ENCODE measurements at regions not wholly inside any gene's neighbourhood (a gene's known extent, or its start where the extent isn't known, plus 50 kb on each side); places are given as distances from the start of the nearest gene placed in this dataset.
A peak's percentile ranks its signal among the peaks of the same experiment; 100 is the strongest.

DNA sequence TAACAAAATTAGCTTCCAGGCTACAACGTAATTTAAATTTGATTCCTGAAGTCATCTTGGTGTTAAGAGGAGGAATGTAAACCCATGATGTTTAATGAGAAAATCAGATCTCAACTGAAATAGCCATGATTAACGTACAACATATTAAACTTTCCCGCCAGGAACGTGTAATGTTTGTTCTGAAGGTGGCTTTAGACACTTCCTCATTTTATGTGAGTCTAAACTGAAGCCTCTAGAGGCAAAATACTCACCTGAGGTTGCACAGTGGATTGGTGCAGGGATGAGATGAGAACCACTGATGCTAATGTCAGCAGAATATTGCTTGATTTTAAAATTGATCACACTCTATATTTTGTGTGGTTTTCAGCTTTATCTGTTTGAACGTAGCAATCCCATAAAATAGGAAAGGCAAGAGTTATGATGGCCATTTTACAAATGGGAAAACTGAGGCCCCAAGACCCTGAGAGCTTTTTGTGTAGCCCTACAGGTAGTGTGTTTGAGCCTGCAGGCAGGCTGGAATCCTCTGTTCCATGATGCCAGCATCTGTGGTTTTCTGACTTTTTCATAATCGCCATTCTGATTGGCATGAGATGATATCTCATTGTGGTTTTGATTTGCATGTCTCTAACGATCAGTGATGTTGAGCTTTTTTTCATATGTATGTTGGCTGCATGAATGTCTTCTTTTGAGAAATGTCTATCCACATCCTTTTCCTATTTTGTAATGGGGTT is 243.7 kb upstream of the BMPER start:
- Histone ChIP-seq H3K27me3 (ENCODE audit: low read depth) (no peaks in the 10 kb centered on the region), H3K4me1 (no peaks in the 10 kb centered on the region), H3K27ac (no peak overlapping the region), H3K4me3 (no peak overlapping the region), H3K36me3 (no peaks in the 10 kb centered on the region), H3K9me3 (no peaks in the 10 kb centered on the region)
- DNase-seq (no peak), ATAC-seq (no peak)
- intact Hi-C loops (cut with DNase I): no loop called here
- TF ChIP-seq, protein P1, sequence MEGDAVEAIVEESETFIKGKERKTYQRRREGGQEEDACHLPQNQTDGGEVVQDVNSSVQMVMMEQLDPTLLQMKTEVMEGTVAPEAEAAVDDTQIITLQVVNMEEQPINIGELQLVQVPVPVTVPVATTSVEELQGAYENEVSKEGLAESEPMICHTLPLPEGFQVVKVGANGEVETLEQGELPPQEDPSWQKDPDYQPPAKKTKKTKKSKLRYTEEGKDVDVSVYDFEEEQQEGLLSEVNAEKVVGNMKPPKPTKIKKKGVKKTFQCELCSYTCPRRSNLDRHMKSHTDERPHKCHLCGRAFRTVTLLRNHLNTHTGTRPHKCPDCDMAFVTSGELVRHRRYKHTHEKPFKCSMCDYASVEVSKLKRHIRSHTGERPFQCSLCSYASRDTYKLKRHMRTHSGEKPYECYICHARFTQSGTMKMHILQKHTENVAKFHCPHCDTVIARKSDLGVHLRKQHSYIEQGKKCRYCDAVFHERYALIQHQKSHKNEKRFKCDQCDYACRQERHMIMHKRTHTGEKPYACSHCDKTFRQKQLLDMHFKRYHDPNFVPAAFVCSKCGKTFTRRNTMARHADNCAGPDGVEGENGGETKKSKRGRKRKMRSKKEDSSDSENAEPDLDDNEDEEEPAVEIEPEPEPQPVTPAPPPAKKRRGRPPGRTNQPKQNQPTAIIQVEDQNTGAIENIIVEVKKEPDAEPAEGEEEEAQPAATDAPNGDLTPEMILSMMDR (IDR thresholded peaks at IDR 0.05): no peak

DNA sequence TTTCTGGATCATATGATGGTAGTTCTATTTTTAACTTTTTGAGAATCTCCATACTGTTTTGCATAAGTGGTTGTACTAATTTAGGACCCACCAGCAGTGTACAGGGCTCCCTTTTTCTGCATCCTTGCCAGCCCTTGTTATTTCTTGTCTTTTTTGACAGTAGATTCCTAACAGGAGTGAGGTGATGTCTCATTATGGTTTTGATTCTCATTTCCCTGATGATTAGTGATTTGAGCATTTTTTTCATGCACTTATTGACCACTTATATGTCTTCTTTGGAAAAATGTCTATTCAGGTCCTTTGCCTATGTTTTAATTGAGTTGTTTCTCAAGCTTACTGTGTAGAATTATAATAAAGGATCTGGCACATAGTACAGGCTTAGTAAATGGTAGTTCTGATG is 238.8 kb upstream of the BMPER start:
- TF ChIP-seq, protein P1 (IDR thresholded peaks at IDR 0.05): no peak
- ATAC-seq: no peak
- Histone ChIP-seq H3K36me3 (no peaks in the 10 kb centered on the region), H3K4me1 (peaks cover 2% of the 10 kb centered on the region), H3K4me3 (no peak overlapping the region), H3K27ac (no peak overlapping the region), H3K9me3 (no peaks in the 10 kb centered on the region), H3K27me3 (ENCODE audit: low read depth) (no peaks in the 10 kb centered on the region)
- intact Hi-C loops (cut with DNase I): no loop called here
- DNase-seq: no peak

DNA sequence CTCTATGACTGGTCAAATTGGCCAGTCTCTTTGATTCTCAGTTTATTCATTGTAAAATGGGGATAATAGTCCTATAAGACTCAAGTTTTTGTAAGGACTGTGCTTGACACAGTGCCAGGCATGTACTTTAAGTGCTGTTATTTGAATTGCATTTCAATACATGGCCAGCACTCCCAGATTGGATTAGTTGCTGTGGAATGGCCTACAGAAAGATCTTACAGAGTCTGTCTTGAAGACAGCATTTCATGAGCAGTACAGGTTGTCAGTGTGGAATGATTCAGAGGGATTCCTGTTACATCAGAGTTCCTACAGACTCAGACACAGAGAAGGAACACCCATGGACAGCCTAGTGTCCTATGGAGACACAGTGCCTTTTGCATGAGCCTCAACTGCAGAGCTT is 238.1 kb upstream of the BMPER start:
- ATAC-seq (no peak), DNase-seq (no peak)
- H3K4me3 ChIP-seq: no peak overlapping the region
- H3K4me1 ChIP-seq: peaks cover 6% of the 10 kb centered on the region
- no peaks in the 10 kb centered on the region for H3K27me3 ChIP-seq (ENCODE audit: low read depth)
- no peaks in the 10 kb centered on the region for H3K36me3 ChIP-seq
- H3K9me3 ChIP-seq: no peaks in the 10 kb centered on the region
- intact Hi-C loops (cut with DNase I): no loop called here
- TF ChIP-seq, protein P1 (IDR thresholded peaks at IDR 0.05): no peak
- no peak overlapping the region for H3K27ac ChIP-seq

DNA sequence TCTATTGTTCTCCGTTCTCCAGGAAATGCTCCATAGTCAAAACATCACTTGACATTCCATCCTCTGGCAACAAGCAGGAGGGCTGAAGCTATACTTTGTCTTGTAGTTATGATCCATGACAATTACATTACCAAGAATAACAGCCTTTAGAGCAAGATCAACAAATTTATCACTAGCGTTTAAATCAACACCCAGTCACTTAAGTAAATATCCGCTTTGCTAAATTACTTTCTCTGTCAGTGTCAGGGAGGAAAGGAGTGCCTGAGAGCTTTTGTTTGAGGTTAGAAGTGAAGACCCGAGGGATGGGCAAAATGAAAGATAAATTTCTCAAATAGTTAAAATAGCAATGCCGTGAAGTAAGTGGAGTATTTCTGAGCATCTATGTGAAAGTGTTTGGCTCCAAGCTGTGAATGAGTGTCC is 236.1 kb upstream of the BMPER start:
- TF ChIP-seq, protein P1 (IDR thresholded peaks at IDR 0.05): no peak
- ATAC-seq (peak in 1 of 2 donors; percentile 47), DNase-seq (no peak)
- H3K4me3 ChIP-seq: no peak overlapping the region
- no peak overlapping the region for H3K27ac ChIP-seq
- intact Hi-C loops (cut with DNase I): no loop called here
- H3K9me3 ChIP-seq: no peaks in the 10 kb centered on the region
- H3K4me1 ChIP-seq: peaks cover 6% of the 10 kb centered on the region
- H3K36me3 ChIP-seq: no peaks in the 10 kb centered on the region
- H3K27me3 ChIP-seq (ENCODE audit: low read depth): no peaks in the 10 kb centered on the region

DNA sequence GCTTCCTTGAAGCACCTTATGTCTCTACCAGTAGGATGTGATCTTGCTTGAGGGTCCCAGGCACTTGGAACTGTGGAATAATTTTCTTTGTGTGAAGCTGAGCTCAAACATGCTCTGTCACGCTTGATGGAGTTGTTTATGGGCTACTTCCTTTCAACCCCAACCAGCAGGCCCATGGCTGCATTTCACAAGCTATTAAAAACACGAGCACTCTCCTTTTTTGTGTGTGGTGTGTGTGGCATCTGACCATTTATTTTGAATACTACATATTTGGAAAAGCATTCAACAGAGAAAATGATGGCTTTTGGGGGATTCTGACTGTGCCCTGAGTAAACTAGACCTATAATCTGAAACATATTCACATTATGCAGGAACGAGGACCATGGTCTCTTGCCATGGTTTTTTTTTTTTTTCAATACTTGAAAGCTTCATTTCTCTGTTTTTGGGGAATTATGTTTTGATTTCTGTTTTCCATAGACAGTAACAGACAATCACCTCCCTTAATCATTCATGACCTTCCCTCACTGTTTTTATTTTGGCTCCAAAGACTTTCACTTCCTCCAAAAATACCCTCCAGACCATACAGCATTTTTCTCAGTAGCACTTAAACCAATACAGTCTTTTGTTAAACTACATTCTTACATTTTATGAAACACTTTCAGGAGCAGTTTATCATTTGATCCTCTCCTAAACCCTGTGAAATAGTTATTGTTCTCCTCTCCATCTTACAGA is 233.6 kb upstream of the BMPER start:
- intact Hi-C loops (cut with DNase I): no loop called here
- H3K4me3 ChIP-seq: no peak overlapping the region
- no peaks in the 10 kb centered on the region for H3K36me3 ChIP-seq
- H3K27ac ChIP-seq: no peak overlapping the region
- DNase-seq (no peak), ATAC-seq (no peak)
- peaks cover 6% of the 10 kb centered on the region for H3K4me1 ChIP-seq
- no peaks in the 10 kb centered on the region for H3K9me3 ChIP-seq
- TF ChIP-seq, protein P1 (IDR thresholded peaks at IDR 0.05): no peak
- H3K27me3 ChIP-seq (ENCODE audit: low read depth): no peaks in the 10 kb centered on the region
